Fibroblast of skin of scalp (primary cell): ENCODE measurements at regions not wholly inside any gene's neighbourhood (a gene's known extent, or its start where the extent isn't known, plus 50 kb on each side); places are given as distances from the start of the nearest gene placed in this dataset.
"Not testable (repeated sequence)": the region's sequence is repeated elsewhere in the genome, so short reads cannot be mapped to it uniquely, and the experiment has no call there.

ENCODE experiments used
- DNase-seq: peaks from one replicate; pipeline ENCODE4 v3.0.0-alpha.2; 2013

DNA sequence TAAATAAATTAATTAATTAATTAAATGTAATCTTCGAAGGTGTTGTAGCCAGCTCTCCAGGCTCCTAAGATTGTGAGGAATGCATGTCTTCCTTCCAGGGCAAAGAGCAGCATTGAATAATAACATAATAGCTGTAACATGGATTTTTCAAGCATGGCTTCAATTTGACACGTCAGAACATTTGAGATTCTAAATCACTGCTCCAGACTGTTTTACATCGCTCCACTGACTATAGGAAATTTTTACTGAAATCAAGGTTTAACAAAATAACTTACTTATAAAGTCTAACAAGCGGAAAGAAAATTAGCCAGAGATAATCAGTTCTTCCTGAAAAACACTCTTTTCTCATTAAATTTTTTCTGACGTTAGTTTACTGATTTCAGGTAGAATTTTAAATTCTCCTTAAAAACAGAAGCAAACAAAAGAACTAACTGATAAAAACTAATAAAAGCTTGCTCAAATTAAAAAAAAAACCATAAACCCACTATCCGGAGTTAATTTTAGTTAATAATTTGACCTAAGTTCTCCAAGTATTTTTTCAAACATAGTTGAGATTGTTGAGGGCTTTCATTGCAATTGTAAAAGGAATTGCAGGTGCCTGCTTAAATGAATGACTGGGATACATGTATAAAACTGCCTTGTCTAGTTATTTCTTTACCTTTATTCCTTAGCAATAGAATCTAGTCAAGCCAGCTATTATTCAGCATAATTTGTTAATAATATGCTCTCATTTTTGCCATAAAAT is 51.2 kb upstream of the SGCE start:
- no peak for DNase-seq

DNA sequence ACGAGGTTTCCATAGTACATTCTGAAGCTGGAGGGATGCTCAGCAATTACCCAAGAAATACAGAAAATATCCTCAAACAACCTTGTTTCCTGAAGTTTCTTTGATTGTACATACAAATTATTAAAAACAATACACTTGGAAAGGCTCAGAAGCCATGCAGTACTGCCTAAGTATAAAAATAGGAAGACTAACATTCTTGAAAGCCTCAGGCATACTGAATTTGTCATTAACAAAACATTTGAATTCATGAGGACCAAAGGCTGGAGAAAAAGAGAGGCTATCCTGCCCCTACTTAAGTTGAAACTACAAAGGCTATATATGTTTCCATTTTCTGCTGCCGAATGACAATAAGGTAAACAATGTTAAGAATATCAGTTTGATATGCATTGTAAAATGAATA is 54.3 kb upstream of the SGCE start:
- peak; percentile 41 for DNase-seq

DNA sequence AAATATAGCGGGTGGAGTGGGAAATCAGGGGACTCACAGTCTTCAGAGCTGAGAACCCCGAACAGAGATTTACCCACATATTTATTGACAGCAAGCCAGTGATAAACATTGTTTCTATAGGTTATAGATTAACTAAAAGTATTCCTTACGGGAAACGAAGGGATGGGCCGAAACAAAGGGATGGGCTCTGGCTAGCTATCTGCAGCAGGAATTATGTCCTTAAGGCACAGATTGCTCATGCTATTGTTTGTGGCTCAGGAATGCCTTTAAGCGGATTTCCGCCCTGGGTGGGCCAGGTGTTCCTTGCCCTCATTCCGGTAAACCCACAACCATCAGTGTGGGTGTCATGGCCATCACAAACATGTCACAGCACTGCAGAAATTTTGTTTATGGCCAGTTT is 66.4 kb upstream of the SGCE start:
- not testable (repeated sequence) for DNase-seq

DNA sequence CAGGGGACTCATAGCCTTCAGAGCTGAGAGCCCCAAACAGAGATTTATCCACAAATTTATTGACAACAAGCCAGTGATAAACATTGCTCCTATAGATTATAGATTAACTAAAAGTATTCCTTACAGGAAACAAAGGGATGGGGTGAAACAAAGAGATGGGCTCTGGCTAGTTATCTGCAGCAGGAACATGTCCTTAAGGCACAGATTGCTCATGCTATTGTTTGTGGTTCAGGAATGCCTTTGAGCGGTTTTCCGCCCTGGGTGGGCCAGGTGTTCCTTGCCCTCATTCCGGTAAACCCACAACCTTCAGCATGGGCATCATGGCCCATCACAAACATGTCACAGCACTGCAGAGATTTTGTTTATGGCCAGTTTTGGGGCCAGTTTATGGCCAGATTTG is 73.0 kb upstream of the SGCE start:
- not testable (repeated sequence) for DNase-seq

DNA sequence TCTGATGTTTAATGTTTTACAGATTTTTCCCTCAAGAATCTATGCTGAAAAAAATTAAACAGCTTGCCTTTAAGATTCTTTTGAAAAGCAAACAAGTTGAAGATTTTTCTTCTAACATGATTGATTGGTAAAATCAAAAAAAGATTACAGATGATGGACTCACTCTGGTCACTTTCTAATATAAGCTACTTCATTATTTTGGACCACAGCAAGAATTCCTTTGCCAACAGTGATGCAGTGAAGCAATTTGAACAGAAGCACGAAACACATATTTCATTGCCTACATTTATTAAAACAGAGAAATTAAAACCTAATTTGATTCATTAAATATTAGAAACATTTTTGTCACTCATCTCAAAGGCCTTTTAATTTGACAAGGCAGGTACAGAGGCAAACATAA is 82.1 kb upstream of the SGCE start:
- no peak for DNase-seq

DNA sequence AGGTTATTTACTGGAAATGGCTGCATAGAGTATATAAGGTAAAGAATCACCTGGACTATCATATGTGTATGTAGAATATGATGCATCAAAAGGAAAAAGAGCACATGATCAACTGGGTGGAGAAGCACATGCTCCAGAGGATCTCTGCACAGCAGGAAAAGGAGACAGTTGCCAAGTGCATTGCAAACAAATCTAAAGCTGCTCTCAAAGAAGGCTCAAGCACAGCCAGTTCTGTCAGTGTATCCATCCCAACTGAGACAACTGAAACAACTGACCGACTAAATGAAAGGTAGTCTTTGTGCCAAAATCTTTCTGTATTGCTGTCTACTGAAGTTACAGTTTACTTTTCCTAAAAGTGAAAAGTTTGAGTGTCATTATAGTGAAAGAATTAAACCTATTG is 83.2 kb upstream of the SGCE start:
- DNase-seq: no peak

DNA sequence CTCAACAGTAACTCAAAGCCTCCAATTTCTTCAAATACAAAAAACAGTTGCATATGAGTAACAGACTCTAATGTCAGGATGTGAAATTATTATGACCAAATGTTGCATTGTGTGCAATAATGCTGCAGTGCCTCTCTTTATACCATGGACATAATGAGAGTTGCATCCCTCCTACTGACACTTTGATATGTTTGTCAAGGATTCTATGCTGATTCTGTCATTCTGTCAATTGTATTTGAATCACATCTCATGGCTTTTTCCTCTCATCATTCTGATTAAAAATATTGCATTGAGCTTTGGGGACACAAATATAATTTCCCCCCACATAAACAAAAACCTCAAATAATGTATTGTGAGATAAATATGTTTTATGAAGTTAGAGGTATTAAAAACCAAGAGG is 84.6 kb upstream of the SGCE start:
- no peak for DNase-seq

DNA sequence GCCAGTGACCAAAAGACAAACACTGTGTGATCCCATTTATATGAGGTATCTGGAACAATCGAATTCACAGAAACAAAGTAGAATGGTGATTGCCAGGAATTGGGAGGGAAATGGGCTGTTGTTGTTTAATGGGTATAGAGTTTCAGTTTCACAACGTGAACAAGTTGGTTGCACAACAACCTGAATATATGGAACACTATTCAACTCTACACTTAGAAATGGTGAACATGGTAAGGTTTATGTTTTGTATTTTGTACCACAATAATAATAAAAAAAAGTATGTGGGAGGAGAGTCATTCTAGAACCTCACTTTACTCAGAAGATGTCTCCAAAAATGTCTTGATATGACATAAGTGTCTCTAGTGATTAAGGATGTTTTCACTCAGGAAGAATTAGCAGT is 85.2 kb upstream of the SGCE start:
- DNase-seq: no peak

DNA sequence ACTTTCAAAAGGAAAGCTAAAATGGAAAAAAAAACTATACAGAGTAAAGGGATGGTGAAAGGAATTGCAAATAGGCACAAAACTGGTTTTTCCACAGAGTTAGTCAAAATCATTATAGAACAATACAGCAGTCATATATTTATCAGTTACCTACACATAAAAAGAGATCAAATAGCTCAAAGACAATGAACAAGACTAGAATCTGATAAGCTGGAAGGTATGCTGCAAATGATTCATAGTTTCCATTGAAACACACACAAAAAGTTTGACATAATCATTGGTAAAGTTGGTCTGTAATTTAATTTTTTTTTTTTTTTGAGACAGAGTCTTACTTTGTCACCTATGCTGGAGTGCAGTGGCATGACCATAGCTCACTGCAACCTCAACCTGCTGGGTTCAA is 92.4 kb upstream of the SGCE start:
- DNase-seq: no peak

DNA sequence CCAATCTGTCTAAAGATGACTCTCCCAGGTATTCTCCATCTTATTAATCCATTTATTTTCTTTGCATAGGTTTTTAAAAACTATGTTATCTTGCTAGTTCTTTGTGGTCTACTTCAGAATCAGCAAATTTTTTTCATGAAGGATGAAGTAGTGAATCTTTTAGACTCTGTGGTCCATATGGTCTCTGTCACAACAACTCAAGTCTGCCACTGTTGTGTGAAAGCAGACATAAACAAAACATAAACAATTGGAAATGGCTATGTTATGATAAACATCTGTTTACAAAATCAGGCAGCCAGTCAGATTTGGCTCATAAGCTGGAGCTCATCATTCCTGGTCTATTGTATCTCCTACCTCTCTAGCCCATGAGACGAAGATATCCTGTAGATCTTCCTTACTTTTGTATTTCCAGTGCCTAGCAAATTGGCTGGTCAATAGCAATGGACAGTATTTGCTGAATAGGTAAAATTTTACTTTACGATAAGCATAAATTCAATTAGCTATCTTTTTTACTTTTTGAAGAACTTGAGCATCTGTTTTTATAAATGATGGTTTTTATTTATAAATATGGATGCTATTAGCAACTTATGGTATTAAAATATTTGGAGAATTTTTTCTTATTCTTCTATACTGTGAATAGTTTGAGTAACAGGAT is 104.6 kb upstream of the SGCE start:
- no peak for DNase-seq

DNA sequence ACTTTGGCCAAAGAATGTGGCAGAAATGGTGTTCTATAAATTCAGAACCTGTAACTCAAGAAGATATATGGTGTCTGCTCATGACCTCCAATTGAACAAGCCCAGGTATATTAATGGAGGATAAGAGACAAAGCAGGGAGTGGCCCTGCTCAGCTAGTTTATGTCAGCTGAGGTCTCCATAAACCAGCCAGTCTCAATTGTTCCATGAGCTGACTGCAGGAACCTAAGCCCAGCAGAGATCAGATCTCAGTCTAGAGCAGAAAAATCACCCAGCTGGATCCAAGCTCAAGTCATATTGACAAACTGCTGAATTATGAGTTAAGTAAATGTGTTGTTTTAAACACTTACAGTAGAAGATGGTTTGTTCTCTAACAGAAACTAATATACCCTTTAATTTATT is 105.5 kb upstream of the SGCE start:
- DNase-seq: no peak

DNA sequence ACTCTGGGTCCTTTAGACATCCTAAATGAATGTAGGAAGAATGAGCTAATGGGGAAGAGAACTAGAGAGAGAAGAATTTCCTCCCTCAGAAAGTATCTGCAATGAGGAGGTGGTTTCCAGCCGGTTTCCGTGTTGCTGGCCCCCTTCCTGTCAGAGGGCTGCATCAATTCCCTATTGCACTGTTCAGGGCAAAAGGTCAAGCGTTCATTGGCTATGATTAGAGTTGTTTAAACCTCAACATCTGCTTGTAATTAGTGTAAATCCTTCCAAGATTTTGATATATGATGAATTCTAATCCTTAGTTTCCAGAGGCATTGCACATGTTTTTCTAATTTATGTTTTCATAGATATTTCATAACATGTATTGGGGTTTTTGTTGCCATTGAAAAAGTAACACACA is 107.3 kb upstream of the SGCE start:
- DNase-seq: peak; percentile 66

DNA sequence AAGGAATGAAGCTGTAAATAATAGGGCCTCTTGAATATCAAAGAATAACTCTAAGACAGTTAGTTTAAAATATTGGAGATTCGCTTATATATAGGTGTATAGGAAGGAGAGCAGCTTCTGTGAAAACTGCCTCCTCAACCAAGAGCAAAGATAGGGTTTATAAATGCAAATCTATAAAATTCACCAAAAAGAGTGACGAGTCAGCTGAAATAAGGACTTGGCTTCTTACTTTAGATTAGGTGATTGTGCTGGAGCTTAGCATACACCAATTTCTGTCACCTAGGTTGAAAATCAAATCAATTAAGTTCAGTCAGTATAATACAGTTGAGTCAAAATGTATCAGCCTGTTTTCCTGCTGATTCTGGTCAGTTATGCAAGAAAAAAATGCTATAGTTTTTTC is 113.8 kb upstream of the SGCE start:
- no peak for DNase-seq

DNA sequence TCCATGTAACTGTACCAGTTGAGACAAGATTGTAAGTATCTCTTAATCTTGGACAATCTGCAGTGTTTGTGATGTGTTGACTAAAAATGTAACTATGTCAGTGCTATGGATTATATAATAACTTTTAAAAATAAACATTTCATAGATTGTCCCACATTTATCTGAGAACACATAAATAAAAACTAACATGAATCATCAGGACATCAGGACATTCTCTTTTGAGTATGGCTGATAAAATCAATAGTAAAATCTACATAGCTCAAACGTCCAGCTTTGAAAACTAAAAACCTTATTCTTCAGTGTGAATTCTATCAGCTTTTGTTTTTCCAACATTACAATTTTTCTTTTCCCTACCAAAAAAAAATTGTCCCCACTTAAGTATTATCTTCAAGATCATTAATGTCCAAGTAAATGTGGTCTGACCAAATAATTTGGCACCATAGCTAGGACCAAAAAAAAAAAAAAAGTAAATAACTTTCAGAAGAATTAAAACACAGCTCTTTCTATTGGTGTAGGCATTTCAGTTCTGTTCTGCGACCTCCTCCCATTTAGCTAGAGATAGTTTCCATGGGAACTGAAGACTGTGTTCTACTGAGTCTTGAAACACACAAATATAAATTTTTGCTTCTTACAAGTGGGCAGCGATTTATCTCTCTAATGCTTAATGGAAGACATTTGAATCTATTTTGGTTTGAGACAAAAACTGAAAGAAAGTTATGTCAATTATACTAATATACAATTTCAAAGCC is 123.0 kb upstream of the SGCE start:
- no peak for DNase-seq

DNA sequence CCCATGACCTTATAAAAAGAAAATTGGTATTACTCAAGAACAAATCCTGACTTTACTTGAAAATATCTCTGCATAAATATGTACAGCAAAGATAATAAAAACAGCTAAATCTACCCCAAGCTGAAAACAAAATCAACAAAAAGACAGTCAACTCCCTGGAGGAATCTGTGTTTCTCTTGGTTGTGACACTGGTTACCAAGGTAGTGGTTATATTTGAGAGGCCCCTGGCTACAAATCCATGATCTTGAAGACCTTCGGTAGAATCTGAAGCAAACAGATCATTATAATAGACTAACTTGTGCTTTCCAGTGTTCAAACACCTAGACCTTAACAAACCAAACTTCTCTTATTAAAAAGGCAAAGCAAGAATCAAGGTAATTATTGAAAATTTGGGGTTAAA is 123.9 kb upstream of the SGCE start:
- no peak for DNase-seq

DNA sequence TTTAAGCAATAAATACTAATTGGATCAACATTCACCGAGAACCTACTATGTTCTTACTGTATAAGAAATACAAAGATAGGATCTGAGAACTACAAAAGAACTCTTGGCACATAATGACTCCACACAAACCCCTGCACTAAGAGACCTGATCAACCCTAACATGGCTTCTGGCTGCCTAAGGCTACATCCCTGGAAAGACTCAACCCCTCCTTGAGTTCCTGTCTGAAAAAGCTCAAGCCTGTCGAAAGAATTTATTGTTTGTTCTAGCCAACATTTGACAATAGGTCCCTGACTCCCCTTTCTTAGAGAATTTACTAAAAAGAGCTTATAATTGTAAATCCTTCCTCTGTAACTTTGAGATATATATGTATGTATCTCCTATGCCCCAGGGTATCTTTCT is 125.3 kb upstream of the SGCE start:
- DNase-seq: no peak

DNA sequence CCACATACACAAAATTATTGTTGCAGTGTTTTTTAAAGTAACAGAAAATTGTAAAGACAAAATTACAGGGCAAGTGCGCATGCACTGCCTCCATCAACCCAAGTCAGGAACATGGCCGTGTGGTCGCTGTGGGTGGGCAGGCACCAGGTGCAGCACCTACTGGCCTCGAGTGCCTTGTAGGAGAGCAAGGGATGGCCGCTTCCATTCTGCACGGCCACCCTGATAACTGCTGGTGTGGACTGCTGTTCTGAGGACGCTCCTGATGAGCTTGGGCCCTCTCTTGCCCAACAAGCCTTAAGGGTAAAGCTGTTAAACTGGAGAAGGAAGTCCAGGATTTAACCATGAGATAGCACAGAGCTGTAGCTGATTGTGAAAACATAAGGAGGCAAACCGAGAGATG is 124.6 kb upstream of the PPP1R9A start:
- no peak for DNase-seq

DNA sequence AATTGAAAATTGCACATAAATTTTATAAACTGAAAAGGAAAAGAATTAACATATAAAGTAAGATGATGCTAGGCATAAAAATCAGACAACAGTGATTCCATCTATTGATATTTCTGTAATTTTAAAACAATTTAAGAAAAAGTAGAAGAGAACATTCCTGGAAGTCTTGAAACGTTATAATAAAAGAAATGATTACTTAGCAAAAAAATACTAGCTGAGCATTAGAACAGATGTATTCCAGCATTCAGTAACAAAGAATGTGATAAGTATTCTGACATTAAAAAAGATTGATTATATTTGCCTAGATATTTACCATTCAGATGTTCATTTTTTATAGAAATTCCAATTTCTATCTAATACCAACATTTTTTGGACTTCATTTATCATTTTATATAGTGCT is 120.1 kb upstream of the PPP1R9A start:
- DNase-seq: no peak

DNA sequence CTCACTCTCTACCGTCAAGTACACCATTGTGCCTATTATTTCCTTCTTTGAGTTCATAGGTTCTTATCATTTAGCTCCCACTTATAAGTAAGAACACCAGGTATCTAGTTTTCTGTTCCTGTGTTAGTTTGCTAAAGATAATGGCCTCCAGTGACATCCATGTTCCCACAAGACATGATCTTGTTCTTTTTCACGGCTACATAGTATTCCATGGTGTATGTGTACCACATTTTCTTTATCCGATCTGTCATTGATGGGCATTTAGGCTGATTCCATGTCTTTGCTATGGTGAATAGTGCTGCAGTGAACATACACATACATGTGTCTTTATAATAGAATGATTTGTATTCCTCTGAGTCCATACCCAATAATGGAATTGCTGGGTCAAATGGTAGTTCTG is 119.0 kb upstream of the PPP1R9A start:
- DNase-seq: not testable (repeated sequence)

DNA sequence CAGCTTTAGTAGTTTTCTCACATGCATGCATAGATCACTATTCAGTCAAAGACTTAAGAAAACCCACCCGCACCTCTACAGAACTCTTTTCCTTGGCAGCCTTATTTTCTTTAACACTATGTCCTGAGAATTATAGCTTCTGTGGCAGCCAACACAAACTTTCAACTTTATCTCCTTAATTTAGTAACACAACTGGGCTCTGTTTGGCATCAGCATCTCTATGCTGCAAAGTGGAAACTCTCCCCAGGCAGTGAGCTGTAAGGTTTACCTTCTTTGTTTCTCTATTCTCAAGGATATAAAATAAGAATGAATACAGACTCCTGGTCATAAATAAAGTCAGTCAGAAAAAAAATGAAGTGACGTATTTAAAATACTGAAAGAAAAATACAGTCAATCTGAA is 115.2 kb upstream of the PPP1R9A start:
- no peak for DNase-seq

DNA sequence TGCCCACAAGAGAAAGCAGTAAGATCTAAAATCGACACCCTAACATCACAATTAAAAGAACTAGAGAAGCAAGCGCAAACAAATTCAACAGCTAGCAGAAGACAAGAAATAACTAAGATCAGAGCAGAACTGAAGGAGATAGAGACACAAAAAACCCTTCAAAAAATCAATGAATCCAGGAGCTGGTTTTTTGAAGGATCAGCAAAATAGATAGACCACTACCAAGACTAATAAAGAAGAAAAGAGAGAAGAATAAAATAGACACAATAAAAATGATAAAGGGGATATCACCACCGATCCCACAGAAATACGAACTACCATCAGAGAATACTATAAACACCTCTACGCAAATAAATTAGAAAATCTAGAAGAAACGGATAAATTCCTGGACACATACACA is 110.0 kb upstream of the PPP1R9A start:
- not testable (repeated sequence) for DNase-seq

DNA sequence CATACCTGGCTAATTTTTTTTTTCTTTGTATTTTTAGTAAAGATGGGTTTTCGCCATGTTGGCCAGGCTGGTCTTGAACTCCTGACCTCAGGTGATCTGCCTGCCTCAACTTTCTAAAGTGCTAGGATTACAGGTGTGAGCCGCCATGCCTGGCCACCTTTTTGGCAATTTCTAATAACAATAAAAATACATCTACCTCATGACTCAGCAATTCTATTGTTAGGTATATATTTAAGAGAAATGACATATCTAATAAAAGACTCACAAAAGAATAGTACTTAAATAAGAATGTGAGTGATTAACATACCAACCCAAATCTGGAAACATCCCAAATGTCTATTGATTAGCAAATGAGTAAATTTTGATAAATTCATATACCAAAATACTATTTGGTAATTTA is 103.6 kb upstream of the PPP1R9A start:
- no peak for DNase-seq

DNA sequence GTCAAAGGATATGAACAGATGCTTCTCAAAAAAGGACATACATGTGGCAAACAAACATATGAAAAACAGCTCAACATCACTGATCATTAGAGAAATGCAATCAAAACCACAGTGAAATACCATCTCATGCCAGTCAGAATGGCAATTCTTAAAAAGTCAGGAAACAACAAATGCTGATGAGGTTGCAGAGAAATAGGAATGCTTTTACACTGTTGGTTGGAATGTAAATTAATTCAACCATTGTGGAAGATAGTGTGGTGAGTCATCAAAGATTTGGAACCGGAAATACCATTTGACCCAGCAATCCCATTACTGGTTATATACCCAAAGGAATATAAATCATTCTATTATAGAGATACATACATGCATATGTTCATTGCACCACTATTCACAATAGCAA is 98.7 kb upstream of the PPP1R9A start:
- peak; percentile 79 for DNase-seq

DNA sequence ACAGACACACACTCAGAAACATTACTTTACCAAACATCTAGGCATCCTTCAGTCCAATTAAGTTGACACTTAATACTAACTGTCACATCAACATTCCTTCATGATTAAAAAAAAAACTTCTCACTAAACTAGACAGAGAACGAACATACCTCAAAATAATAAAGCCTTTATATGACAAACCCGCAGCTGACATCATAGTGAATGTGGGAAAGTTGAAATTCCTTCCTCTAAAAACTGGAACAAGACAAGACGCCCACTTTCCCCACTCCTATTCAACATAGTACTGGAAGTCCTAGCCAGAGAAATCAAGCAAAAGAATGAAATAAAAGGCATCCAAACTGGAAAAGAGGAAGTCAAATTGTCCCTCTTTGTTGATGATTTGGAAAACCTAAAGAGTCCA is 96.9 kb upstream of the PPP1R9A start:
- DNase-seq: peak; percentile 7
